ENCODE measurements at regions not wholly inside any gene's neighbourhood (a gene's known extent, or its start where the extent isn't known, plus 50 kb on each side); places are given as distances from the start of the nearest gene placed in this dataset.

- TF ChIP-seq CTCF (IDR thresholded peaks at IDR 0.05; ENCODE audit: low read length) = no peak
- TF ChIP-seq EZH2 (IDR thresholded peaks at IDR 0.05; ENCODE audit: borderline replicate concordance, low read length) = no peak
Observed at GRCh38 chr10:64118736-64119135, 597.5 kb downstream of the REEP3 start.
